Endothelial cell of umbilical vein (primary cell): ENCODE measurements at regions not wholly inside any gene's neighbourhood (a gene's known extent, or its start where the extent isn't known, plus 50 kb on each side); places are given as distances from the start of the nearest gene placed in this dataset.

Source experiments
- CTCF ChIP-seq, 2 donors: IDR thresholded peaks; 1 replicate in 1 of 2; 2 replicates in 1 of 2; pipeline ENCODE4 v1.5.1; 2011; ENCODE audit warnings: low read length in 2 of 2, mild to moderate bottlenecking in 2 of 2, moderate library complexity in 2 of 2, control low read depth in 1 of 2, inconsistent platforms in 1 of 2, low read depth in 1 of 2; ENCODE audit not compliant: insufficient read depth in 1 of 2; ENCODE audit errors: extremely low read depth in 1 of 2
- EZH2 ChIP-seq: IDR thresholded peaks from 2 replicates; pipeline ENCODE4 v1.6.1; 2012; ENCODE audit warnings: borderline replicate concordance, low read depth, mild to moderate bottlenecking, moderate library complexity, low read length, inconsistent platforms; ENCODE audit not compliant: severe bottlenecking
- FOS ChIP-seq: IDR thresholded peaks from 2 replicates; pipeline ENCODE4 v1.6.1; 2011; ENCODE audit warnings: mild to moderate bottlenecking, low read length, moderate library complexity, borderline replicate concordance; ENCODE audit not compliant: insufficient read depth
- GATA2 ChIP-seq: IDR thresholded peaks from 2 replicates; pipeline ENCODE4 v1.7.0; 2011; ENCODE audit warnings: low read depth, mild to moderate bottlenecking, moderate library complexity, mixed read lengths, low read length; ENCODE audit not compliant: insufficient read length, insufficient read depth
- JUN ChIP-seq: IDR thresholded peaks from 2 replicates; pipeline ENCODE4 v1.6.1; 2011; ENCODE audit warnings: borderline replicate concordance, low read depth; ENCODE audit not compliant: insufficient read length, insufficient read depth
- MAX ChIP-seq: IDR thresholded peaks from 2 replicates; pipeline ENCODE4 v1.6.1; 2011; ENCODE audit not compliant: insufficient read depth, insufficient read length
- MYC ChIP-seq: IDR thresholded peaks from one replicate; pipeline ENCODE4 v1.6.1; 2011; ENCODE audit warnings: mild to moderate bottlenecking, low read depth, low read length
- POLR2A ChIP-seq: IDR thresholded peaks from 2 replicates; pipeline ENCODE4 v1.6.1; 2012; ENCODE audit warnings: low read depth, mild to moderate bottlenecking, control low read depth, low read length
- POLR2AphosphoS5 ChIP-seq: IDR thresholded peaks from 2 replicates; pipeline ENCODE4 v1.6.1; 2012; ENCODE audit warnings: low read depth, mild to moderate bottlenecking, control low read depth, low read length, moderate library complexity; ENCODE audit not compliant: insufficient read depth

- TF ChIP-seq POLR2A (no peak), CTCF (IDR thresholded peaks at IDR 0.05; ENCODE audit: extremely low read depth in 1 of 2, insufficient read depth in 1 of 2, low read depth in 1 of 2, low read length in 2 of 2) (no peak), MAX (no peak), POLR2AphosphoS5 (no peak), MYC (no peak), JUN (no peak), EZH2 (no peak), GATA2 (no peak), FOS (no peak)
Measured at GRCh38 chr3:132378-132777, 64.2 kb upstream of the CHL1 start.
